ENCODE measurements at regions not wholly inside any gene's neighbourhood (a gene's known extent, or its start where the extent isn't known, plus 50 kb on each side); places are given as distances from the start of the nearest gene placed in this dataset.

GRCh38 chr12:131459773-131460365, 251.0 kb upstream of the SFSWAP start:
- intact Hi-C loops (cut with DNase I; ENCODE audit: low total_unique reads): no loop called here

GRCh38 chr12:131460520-131460919, 250.4 kb upstream of the SFSWAP start:
- Histone ChIP-seq H3K4me3 (no peak overlapping the region), H3K27me3 (peaks cover 0 to 7% (median 3%) of the 10 kb centered on the region in 3 donors), H3K27ac (no peak overlapping the region), H3K4me1 (no peaks in the 10 kb centered on the region), H3K36me3 (no peaks in the 10 kb centered on the region), H3K9me3 (no peaks in the 10 kb centered on the region)
- no peak for DNase-seq
- no peak for ATAC-seq
- in situ Hi-C loops (cut with MboI; ENCODE audit: low sequenced_read_pairs in 4 of 4) (no loop called here), intact Hi-C loops (cut with DNase I; ENCODE audit: low total_unique reads) (no loop called here)
- TF ChIP-seq CTCF (IDR thresholded peaks at IDR 0.05 in 4 of 5, conservative IDR thresholded peaks at IDR 0.05 in 1 of 5) (no peak), POLR2A (IDR thresholded peaks at IDR 0.05) (no peak)

More at GRCh38 chr12:131459773-131460365, 251.0 kb upstream of the SFSWAP start:
- in situ Hi-C loops (cut with MboI; ENCODE audit: low sequenced_read_pairs in 4 of 4): no loop called here
- Histone ChIP-seq H3K4me1 (no peaks in the 10 kb centered on the region), H3K9me3 (no peaks in the 10 kb centered on the region), H3K27ac (no peak overlapping the region), H3K36me3 (no peaks in the 10 kb centered on the region), H3K4me3 (no peak overlapping the region), H3K27me3 (peaks cover 0 to 10% (median 3%) of the 10 kb centered on the region in 3 donors)
- DNase-seq (no peak), ATAC-seq (no peak)
- no peak for TF ChIP-seq POLR2A (IDR thresholded peaks at IDR 0.05)
- TF ChIP-seq CTCF (IDR thresholded peaks at IDR 0.05 in 4 of 5, conservative IDR thresholded peaks at IDR 0.05 in 1 of 5): no peak

GRCh38 chr12:131461096-131461495, 249.8 kb upstream of the SFSWAP start:
- TF ChIP-seq CTCF (IDR thresholded peaks at IDR 0.05 in 4 of 5, conservative IDR thresholded peaks at IDR 0.05 in 1 of 5) (no peak), POLR2A (IDR thresholded peaks at IDR 0.05) (no peak)
- no peaks in the 10 kb centered on the region for H3K36me3 ChIP-seq
- in situ Hi-C loops (cut with MboI; ENCODE audit: low sequenced_read_pairs in 4 of 4): no loop called here
- intact Hi-C loops (cut with DNase I; ENCODE audit: low total_unique reads): no loop called here
- no peak overlapping the region for H3K4me3 ChIP-seq
- DNase-seq (no peak), ATAC-seq (no peak)
- peaks cover 0 to 7% (median 3%) of the 10 kb centered on the region in 3 donors for H3K27me3 ChIP-seq
- H3K9me3 ChIP-seq: no peaks in the 10 kb centered on the region
- H3K4me1 ChIP-seq: no peaks in the 10 kb centered on the region
- no peak overlapping the region for H3K27ac ChIP-seq

GRCh38 chr12:131463174-131463573, 247.7 kb upstream of the SFSWAP start:
- H3K4me3 ChIP-seq: no peak overlapping the region
- TF ChIP-seq CTCF (IDR thresholded peaks at IDR 0.05 in 4 of 5, conservative IDR thresholded peaks at IDR 0.05 in 1 of 5): no peak
- TF ChIP-seq POLR2A (IDR thresholded peaks at IDR 0.05): no peak
- no peaks in the 10 kb centered on the region for H3K9me3 ChIP-seq
- ATAC-seq (no peak), DNase-seq (no peak)
- no peaks in the 10 kb centered on the region for H3K4me1 ChIP-seq
- no peak overlapping the region for H3K27ac ChIP-seq
- intact Hi-C loops (cut with DNase I; ENCODE audit: low total_unique reads): no loop called here
- H3K36me3 ChIP-seq: no peaks in the 10 kb centered on the region
- peaks cover 0 to 8% (median 3%) of the 10 kb centered on the region in 3 donors for H3K27me3 ChIP-seq
- in situ Hi-C loops (cut with MboI; ENCODE audit: low sequenced_read_pairs in 4 of 4): no loop called here

- in situ Hi-C loops (cut with MboI; ENCODE audit: low sequenced_read_pairs in 4 of 4): no loop called here
- Histone ChIP-seq H3K36me3 (no peaks in the 10 kb centered on the region), H3K27ac (no peak overlapping the region), H3K9me3 (no peaks in the 10 kb centered on the region), H3K4me1 (no peaks in the 10 kb centered on the region), H3K27me3 (peaks cover 0 to 9% (median 3%) of the 10 kb centered on the region in 3 donors), H3K4me3 (no peak overlapping the region)
- ATAC-seq (no peak), DNase-seq (no peak)
- TF ChIP-seq POLR2A (IDR thresholded peaks at IDR 0.05): no peak
- TF ChIP-seq CTCF (IDR thresholded peaks at IDR 0.05 in 4 of 5, conservative IDR thresholded peaks at IDR 0.05 in 1 of 5): no peak
- intact Hi-C loops (cut with DNase I; ENCODE audit: low total_unique reads): no loop called here
These were observed 246.8 kb upstream of the SFSWAP start for GRCh38 chr12:131464081-131464480.

All from gastrocnemius medialis (tissue), 4 donors.